ENCODE measurements at regions not wholly inside any gene's neighbourhood (a gene's known extent, or its start where the extent isn't known, plus 50 kb on each side); places are given as distances from the start of the nearest gene placed in this dataset.

GRCh38 chr7:68005992-68006391 lies 1009.4 kb downstream of the TYW1 start:
- H3K27me3 ChIP-seq (ENCODE audit: control insufficient read depth, insufficient read depth, low read length) = no peaks in the 10 kb centered on the region
- no peak overlapping the region for H3K4me3 ChIP-seq (ENCODE audit: low read depth, low read length)

GRCh38 chr7:68006619-68007018 lies 1010.0 kb downstream of the TYW1 start:
- H3K4me3 ChIP-seq (ENCODE audit: low read depth, low read length) = no peak overlapping the region
- no peaks in the 10 kb centered on the region for H3K27me3 ChIP-seq (ENCODE audit: control insufficient read depth, insufficient read depth, low read length)
- no peaks in the 10 kb centered on the region for H3K36me3 ChIP-seq (ENCODE audit: control insufficient read depth, insufficient read depth, low read length)
- no peak for DNase-seq (ENCODE audit: low read depth in 4 of 6, low spot score in 6 of 6)
- no peak overlapping the region for H3K27ac ChIP-seq (ENCODE audit: low read depth, low read length)
- WGBS (ENCODE audit: insufficient coverage) = 100% methylated on average over 1 of the region's 2 CpGs
- no peaks in the 10 kb centered on the region for H3K4me1 ChIP-seq (ENCODE audit: control insufficient read depth, insufficient read depth, low read length)
- no peaks in the 10 kb centered on the region for H3K9me3 ChIP-seq (ENCODE audit: control insufficient read depth, insufficient read depth, low read length)

More at GRCh38 chr7:68005992-68006391, 1009.4 kb downstream of the TYW1 start:
- H3K36me3 ChIP-seq (ENCODE audit: control insufficient read depth, insufficient read depth, low read length) = no peaks in the 10 kb centered on the region
- no peaks in the 10 kb centered on the region for H3K9me3 ChIP-seq (ENCODE audit: control insufficient read depth, insufficient read depth, low read length)
- DNase-seq (ENCODE audit: low read depth in 4 of 6, low spot score in 6 of 6) = no peak
- H3K27ac ChIP-seq (ENCODE audit: low read depth, low read length) = no peak overlapping the region
- no peaks in the 10 kb centered on the region for H3K4me1 ChIP-seq (ENCODE audit: control insufficient read depth, insufficient read depth, low read length)
- 92% methylated on average over 5 of the region's 6 CpGs for WGBS (ENCODE audit: insufficient coverage)

GRCh38 chr7:68009716-68010115 lies 1013.1 kb downstream of the TYW1 start:
- Histone ChIP-seq H3K27me3 (ENCODE audit: control insufficient read depth, insufficient read depth, low read length) (no peaks in the 10 kb centered on the region), H3K9me3 (ENCODE audit: control insufficient read depth, insufficient read depth, low read length) (no peaks in the 10 kb centered on the region), H3K4me3 (ENCODE audit: low read depth, low read length) (no peak overlapping the region), H3K4me1 (ENCODE audit: control insufficient read depth, insufficient read depth, low read length) (no peaks in the 10 kb centered on the region), H3K27ac (ENCODE audit: low read depth, low read length) (no peak overlapping the region), H3K36me3 (ENCODE audit: control insufficient read depth, insufficient read depth, low read length) (no peaks in the 10 kb centered on the region)
- DNase-seq (ENCODE audit: low read depth in 4 of 6, low spot score in 6 of 6) = no peak
- WGBS (ENCODE audit: insufficient coverage) = 90% methylated on average over 1 of the region's 4 CpGs

DNA sequence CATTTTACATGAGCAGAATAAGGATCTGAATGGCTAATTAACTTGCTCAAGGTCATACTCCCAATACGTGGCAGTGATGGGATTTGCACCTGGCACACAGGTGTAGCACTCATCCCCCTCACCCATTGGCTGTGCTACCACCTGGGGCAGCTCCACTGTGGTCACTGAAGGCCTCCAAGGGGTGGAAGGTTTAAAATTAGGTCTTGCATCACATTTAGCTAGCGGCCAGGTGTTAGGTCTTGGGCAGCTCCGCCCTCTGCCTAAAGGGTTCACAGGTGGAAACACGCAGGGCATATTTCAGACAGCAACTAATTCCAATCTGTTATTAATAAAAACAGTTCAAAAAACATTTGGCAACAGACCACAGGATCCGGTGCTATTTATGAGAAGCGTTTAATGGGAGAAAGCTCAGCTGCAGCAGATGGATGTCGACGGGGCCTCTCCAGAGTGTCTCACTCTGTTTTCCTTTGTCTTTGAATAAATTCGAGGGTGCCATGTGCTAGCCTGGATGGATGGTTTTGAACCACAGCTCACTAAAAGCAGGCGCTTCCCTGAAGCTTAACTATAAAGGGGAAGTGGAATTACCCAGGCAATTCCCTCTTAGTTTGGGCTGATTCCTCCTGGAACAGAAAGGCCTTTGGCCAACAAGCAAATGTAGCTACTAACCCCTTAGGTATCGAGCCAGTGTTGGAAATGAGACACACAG lies 1017.6 kb downstream of the TYW1 start:
- Histone ChIP-seq H3K9me3 (ENCODE audit: control insufficient read depth, insufficient read depth, low read length) (no peaks in the 10 kb centered on the region), H3K4me1 (ENCODE audit: control insufficient read depth, insufficient read depth, low read length) (peaks cover 4% of the 10 kb centered on the region), H3K36me3 (ENCODE audit: control insufficient read depth, insufficient read depth, low read length) (no peaks in the 10 kb centered on the region), H3K27ac (ENCODE audit: low read depth, low read length) (no peak overlapping the region), H3K27me3 (ENCODE audit: control insufficient read depth, insufficient read depth, low read length) (no peaks in the 10 kb centered on the region), H3K4me3 (ENCODE audit: low read depth, low read length) (no peak overlapping the region)
- peak in 2 of 6 donors; percentile 76 to 82 for DNase-seq (ENCODE audit: low read depth in 4 of 6, low spot score in 6 of 6)
- 45% methylated on average over 7 of the region's 11 CpGs for WGBS (ENCODE audit: insufficient coverage)

DNA sequence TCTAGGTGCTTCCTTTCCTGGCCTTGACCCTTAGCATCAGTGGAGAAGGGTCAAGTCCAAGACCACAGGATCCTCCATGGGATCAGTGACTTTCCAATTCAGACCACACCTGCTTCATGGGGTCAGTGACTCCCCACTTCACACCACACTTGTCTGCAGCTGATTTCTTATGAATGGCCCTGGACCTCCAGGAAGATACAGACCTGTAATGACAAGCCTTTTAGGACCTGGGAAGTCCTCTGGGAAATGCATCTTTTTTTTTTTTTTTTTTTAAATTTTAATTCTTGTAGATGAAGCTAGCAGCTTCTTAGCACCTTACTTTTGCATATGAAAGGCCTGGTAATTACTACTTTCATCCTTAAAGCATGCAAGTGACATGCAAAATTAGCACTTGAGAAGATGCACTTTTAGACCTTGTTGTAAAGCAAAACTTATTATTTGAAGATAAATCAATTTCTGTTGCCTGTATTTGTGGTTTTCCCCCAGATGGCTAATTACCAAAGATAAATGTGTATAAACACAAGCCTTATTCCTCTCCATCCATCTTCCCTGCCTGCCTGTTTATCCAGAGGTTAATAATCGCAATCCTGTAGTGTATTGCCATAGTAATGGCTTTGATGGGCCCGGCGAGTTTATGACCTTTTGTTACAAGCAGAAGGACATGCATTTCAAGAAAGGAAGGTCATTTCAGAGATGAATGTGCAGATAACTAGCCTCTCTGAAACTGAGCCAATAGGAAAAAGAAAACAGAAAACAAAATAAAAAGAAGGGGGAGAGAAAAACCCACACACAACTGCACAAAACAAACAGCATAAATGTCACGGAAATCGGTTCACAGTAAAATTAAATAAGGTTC lies 1018.7 kb downstream of the TYW1 start:
- WGBS (ENCODE audit: insufficient coverage) = no CpG with 5 or more reads among the region's 5 CpGs
- peak in 2 of 6 donors; percentile 38 to 72 for DNase-seq (ENCODE audit: low read depth in 4 of 6, low spot score in 6 of 6)

GRCh38 chr7:68015978-68016532 lies 1019.4 kb downstream of the TYW1 start:
- peaks cover 4% of the 10 kb centered on the region for H3K4me1 ChIP-seq (ENCODE audit: control insufficient read depth, insufficient read depth, low read length)
- no peak overlapping the region for H3K27ac ChIP-seq (ENCODE audit: low read depth, low read length)
- no peak overlapping the region for H3K4me3 ChIP-seq (ENCODE audit: low read depth, low read length)
- H3K36me3 ChIP-seq (ENCODE audit: control insufficient read depth, insufficient read depth, low read length) = no peaks in the 10 kb centered on the region
- 51% methylated on average over 2 of the region's 2 CpGs for WGBS (ENCODE audit: insufficient coverage)
- no peaks in the 10 kb centered on the region for H3K9me3 ChIP-seq (ENCODE audit: control insufficient read depth, insufficient read depth, low read length)
- no peaks in the 10 kb centered on the region for H3K27me3 ChIP-seq (ENCODE audit: control insufficient read depth, insufficient read depth, low read length)
- no peak for DNase-seq (ENCODE audit: low read depth in 4 of 6, low spot score in 6 of 6)

More for the DNA sequence above, 1018.7 kb downstream of the TYW1 start:
- Histone ChIP-seq H3K9me3 (ENCODE audit: control insufficient read depth, insufficient read depth, low read length) (no peaks in the 10 kb centered on the region), H3K27ac (ENCODE audit: low read depth, low read length) (no peak overlapping the region), H3K4me3 (ENCODE audit: low read depth, low read length) (no peak overlapping the region), H3K27me3 (ENCODE audit: control insufficient read depth, insufficient read depth, low read length) (no peaks in the 10 kb centered on the region), H3K36me3 (ENCODE audit: control insufficient read depth, insufficient read depth, low read length) (no peaks in the 10 kb centered on the region), H3K4me1 (ENCODE audit: control insufficient read depth, insufficient read depth, low read length) (peaks cover 4% of the 10 kb centered on the region)

GRCh38 chr7:68020102-68020501 lies 1023.5 kb downstream of the TYW1 start:
- H3K27ac ChIP-seq (ENCODE audit: low read depth, low read length) = no peak overlapping the region
- WGBS (ENCODE audit: insufficient coverage) = 100% methylated on average over 1 of the region's 3 CpGs
- no peaks in the 10 kb centered on the region for H3K36me3 ChIP-seq (ENCODE audit: control insufficient read depth, insufficient read depth, low read length)
- no peak overlapping the region for H3K4me3 ChIP-seq (ENCODE audit: low read depth, low read length)
- H3K27me3 ChIP-seq (ENCODE audit: control insufficient read depth, insufficient read depth, low read length) = no peaks in the 10 kb centered on the region
- H3K9me3 ChIP-seq (ENCODE audit: control insufficient read depth, insufficient read depth, low read length) = no peaks in the 10 kb centered on the region
- H3K4me1 ChIP-seq (ENCODE audit: control insufficient read depth, insufficient read depth, low read length) = peaks cover under 1% of the 10 kb centered on the region
- DNase-seq (ENCODE audit: low read depth in 4 of 6, low spot score in 6 of 6) = no peak

DNA sequence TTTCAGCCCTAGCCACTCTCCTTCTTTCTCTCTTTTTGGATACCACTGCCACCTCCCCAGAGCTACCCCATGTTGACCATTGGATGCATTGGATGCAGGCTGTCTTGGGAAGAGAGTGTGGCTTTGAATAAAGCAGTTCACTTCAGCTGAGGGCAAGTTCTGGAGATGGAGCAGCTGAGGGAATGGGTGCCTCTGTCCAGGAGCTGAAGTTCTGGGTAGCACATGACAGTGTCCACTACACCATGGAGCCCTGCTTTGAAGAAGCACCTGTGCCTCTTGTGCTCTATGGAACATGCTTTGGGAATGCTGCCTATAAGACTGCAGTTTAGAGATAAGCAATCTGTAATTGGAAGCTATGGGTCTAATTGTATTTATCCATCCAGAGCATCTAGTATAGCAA lies 1028.7 kb downstream of the TYW1 start:
- H3K4me3 ChIP-seq (ENCODE audit: low read depth, low read length) = no peak overlapping the region
- H3K27me3 ChIP-seq (ENCODE audit: control insufficient read depth, insufficient read depth, low read length) = no peaks in the 10 kb centered on the region
- no peaks in the 10 kb centered on the region for H3K4me1 ChIP-seq (ENCODE audit: control insufficient read depth, insufficient read depth, low read length)
- no peak for DNase-seq (ENCODE audit: low read depth in 4 of 6, low spot score in 6 of 6)
- H3K27ac ChIP-seq (ENCODE audit: low read depth, low read length) = no peak overlapping the region
- H3K36me3 ChIP-seq (ENCODE audit: control insufficient read depth, insufficient read depth, low read length) = no peaks in the 10 kb centered on the region
- no peaks in the 10 kb centered on the region for H3K9me3 ChIP-seq (ENCODE audit: control insufficient read depth, insufficient read depth, low read length)

GRCh38 chr7:68030530-68030929 lies 1033.9 kb downstream of the TYW1 start:
- Histone ChIP-seq H3K27me3 (ENCODE audit: control insufficient read depth, insufficient read depth, low read length) (no peaks in the 10 kb centered on the region), H3K9me3 (ENCODE audit: control insufficient read depth, insufficient read depth, low read length) (no peaks in the 10 kb centered on the region), H3K27ac (ENCODE audit: low read depth, low read length) (no peak overlapping the region), H3K4me3 (ENCODE audit: low read depth, low read length) (no peak overlapping the region), H3K36me3 (ENCODE audit: control insufficient read depth, insufficient read depth, low read length) (no peaks in the 10 kb centered on the region), H3K4me1 (ENCODE audit: control insufficient read depth, insufficient read depth, low read length) (no peaks in the 10 kb centered on the region)
- DNase-seq (ENCODE audit: low read depth in 4 of 6, low spot score in 6 of 6) = no peak
- 100% methylated on average over 1 of the region's 3 CpGs for WGBS (ENCODE audit: insufficient coverage)

All from spinal cord (tissue), 9 donors.